HG02763 (cell line): ENCODE measurements at regions not wholly inside any gene's neighbourhood (a gene's known extent, or its start where the extent isn't known, plus 50 kb on each side); places are given as distances from the start of the nearest gene placed in this dataset.
"Not testable (repeated sequence)": the region's sequence is repeated elsewhere in the genome, so short reads cannot be mapped to it uniquely, and the experiment has no call there.

Source experiments
- ATAC-seq: cut with Tn5 transposase; IDR thresholded peaks from one replicate; pipeline ENCODE4 v1.9.1; 2021; ENCODE audit warnings: mild to moderate bottlenecking, moderate library complexity; ENCODE audit not compliant: unreplicated experiment

DNA sequence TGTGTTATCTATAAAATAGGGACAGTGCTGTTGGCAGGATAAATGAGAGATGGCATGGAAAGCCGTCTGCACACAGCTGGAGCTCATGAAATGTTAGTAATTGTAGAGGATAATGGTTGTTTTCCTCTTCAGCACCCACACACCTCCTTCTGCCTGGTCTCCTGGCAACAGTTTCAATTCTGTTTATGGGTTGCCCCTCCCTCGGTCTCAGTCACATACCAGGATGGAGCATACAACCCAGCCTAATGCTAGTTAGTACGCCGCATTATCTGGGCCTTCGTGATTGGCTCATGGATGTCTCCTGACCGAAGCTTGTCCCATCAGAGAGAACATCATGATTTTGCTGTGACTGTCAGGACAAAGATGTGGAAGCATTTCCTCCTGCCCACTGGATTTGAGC, 126.2 kb upstream of the WSCD1 start:
- ATAC-seq: no peak

DNA sequence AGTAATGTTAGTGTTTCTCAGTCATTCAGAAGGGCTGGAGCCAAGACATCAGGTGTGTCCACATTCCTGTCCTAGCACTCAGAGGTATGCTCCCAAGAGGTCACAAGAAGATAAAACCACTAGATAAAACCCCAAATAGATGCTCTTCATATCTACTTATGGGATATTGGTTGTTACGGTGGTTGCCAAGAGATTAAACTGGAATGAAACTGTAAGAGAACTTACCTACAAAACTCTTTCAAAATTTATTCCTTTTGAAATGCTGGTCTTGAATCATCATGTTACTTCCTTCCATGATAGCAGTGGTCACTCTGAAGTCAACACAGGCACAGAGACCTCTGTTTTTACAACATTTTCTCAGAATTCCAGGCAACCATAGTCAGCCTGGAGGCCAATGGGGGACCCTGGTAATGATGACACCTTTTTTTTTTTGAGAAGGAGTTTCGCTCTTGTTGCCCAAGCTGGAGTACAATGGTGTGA, 122.4 kb upstream of the WSCD1 start:
- ATAC-seq: no peak

DNA sequence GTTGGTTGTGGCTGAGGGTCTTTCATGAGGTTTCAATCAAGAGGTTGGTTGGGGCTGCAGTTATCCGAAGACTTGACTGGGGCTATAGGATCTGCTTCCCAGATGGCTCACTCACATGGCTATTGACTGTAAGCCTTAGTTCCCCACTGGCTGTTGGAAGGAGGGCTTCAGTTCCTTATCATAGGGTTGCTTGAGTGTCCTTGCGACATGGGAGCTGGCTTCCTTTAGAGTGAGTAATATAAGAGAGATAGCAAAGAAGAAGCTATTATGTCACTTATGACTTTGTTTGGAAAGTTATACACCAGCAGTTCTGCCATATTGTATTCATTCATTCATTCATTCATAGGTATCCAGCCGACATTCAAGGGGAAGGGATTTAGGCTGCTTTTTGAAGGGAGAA, 121.4 kb upstream of the WSCD1 start:
- ATAC-seq: no peak

DNA sequence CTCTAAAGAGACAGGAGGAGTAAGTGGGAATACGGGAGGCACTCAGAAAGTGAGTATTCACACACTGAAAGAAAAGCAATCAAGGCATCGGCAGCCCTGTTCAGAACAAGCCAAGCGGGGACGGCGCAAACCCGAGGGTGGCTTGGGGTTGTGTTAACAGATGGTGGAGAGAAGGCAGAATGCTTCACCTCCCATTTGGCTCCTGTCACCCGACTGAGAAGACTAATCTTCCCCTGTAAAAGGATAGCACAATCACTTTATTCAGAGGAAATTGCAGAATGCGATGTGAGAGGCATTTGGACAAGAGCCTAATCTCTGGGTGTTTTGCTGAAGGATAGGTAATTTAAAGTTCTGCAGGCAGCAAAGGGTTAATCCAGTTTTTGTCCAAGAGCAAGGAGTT, 119.3 kb upstream of the WSCD1 start:
- ATAC-seq: no peak

DNA sequence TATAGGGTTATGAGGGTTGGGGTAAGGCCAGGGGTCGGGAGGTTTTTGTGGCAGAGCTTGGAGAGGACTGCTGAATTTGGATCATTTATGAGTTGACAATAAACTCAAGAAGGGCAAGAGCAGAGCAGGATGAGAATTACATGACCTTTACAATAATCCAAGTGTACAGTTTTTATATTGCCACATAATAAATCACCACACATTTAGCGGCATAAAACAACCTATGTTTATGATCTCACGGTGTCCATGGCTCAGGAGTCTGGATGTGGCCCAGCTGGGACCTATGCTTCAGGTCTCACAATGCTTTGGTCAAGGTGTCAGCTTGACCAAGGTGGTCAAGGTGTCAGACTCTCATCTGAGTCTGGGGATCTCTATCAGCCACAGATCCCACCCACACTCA, 118.3 kb upstream of the WSCD1 start:
- ATAC-seq: no peak

DNA sequence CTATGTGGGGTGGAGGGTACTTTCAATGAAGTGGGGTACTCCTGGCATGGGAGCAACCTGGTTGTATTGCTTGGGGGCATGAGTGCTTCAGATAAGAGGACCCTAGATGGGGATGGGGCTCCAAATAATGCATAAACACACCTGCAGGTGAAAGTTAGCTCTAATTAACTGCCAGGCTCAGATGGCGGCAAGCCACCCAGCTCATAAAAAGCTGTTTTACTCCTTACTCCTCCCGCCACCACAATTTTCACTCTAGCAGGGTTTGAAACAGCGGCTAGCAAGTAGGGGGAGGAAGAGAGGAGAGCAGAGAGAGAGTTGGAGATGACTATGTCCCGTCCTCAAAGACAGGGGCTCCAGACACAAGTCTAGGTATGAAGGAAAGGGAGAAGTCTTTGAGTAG, 117.7 kb upstream of the WSCD1 start:
- ATAC-seq: no peak

DNA sequence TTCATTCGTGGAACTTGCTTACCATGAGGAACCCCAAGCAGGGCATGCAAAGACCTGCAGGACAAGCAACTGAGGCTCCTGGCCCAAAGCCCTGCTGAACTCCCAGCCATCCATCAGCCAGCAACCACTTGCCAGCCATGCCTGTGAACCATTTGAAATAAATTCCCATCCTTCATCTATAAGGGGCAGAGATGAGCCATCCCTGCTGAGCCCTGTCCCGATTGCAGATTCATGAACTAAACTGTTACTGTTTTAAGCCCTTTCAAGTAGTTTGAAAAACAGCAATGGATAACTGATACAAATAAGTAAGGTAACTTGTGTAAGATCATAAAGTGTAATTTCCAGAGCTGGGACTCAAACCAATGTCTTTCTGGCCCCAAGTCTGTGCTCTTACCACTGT, 114.4 kb upstream of the WSCD1 start:
- ATAC-seq: no peak

DNA sequence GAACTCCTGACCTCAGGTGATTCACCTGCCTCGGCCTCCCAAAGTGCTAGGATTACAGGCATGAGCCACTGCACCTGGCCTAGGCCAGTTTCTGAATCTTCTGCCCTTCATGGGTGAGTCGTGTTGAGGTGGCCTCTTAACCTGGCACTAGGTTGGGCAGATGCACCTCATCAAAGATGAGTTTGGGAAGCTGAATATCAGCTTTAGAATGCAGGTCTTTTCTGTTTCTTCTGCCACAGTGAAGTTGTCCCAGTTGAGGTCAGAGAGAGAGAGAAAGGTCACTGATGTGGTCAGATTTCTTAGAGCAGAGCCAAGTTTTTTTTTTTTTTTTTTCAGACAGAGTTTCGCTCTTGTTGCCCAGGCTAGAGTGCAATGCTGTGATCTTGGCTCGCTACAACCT, 111.3 kb upstream of the WSCD1 start:
- no peak for ATAC-seq

DNA sequence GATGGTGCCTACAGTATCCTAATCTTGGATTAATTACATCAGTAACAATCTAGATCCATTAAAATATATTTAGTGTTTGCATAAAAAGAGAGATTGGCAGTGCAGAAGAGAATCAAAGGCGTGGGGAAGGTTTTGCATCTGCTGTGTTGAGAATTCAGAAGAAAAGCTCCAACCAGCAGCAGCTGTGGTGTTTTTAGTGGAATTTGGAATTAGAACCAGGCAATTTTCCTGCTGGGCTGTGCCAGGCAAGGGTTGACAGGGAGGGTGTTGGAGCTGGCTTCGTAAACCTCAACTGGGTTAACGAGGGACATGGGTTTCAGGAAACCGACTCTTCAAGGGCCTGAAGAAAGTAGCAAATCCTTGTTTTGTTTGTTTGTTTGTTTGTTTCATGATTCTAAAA, 107.8 kb upstream of the WSCD1 start:
- no peak for ATAC-seq

DNA sequence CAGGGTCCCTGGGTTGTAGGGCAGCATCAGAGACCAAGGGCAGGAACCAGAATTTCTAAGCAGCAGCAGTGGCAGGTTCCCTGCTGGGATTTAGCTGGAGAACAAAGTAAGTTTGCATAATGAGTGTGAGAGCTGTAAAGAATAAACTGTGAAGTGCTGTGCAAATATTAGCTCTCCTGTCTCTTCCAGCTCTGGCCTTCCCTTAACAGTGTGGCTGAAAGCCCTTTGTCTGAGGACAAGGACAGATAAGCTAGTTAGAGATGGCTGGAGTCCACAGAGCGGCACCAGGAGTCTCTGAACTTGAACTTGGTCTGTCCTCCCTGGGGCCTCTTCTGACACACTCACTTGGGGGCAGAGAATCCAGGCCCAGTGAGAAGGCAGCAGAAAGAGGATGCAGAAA, 98.2 kb upstream of the WSCD1 start:
- ATAC-seq: no peak

DNA sequence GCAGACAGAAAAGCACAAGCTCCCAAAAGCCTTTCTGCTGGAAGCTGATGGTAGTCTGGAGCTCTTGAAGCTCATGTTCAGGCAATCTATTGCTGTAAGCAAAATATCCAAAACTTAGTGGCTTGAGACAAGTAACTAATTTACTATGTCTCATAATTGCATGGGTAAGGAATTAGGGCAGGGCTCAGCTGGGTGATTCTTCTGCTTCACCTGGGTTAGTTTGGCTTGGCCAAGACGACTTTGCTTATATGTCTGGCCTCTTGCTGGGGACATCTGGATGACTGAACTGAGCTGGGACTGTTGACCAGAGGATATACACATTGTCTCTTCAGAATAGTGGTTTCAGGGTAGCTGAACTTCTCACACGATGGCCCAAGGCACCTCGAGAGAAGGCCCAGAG, 96.8 kb upstream of the WSCD1 start:
- no peak for ATAC-seq

DNA sequence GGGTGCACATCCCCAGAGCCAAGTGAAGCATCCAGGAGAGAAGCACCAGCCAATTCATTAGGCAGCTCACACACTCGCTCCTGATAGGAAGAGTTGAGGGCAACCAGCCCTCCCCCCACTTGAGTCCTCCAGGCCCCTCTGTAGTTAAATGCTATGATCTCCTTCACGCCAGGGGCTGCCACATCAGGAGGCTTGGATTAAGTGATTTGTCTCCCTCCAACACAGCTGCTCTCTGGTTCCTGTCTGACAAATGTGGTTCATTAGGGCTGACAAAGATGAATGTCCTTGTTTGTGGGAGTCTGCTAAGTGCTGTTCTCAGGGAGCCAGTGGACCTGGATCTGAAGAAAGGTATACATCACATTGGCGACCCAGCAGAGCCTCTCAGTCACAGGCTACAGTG, 94.5 kb upstream of the WSCD1 start:
- ATAC-seq: no peak

DNA sequence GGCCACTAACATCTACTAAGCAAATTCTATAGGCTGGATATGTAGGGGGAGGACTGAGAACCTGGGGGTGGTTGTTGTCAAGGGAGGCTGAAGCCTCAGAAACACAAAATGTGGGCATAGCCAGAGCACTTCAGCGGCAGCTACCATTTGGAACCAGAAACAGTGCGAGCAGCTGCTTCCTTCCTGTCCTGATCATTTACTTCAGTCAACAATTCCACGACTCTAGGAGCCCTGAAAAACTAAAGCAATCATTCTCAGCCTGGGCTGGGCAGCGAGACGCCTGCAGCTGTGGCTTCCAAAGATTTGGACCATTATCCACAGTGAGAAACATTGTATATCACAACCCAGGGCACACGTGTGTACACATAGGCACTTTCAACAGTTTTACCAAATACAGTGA, 93.9 kb upstream of the WSCD1 start:
- ATAC-seq: no peak

DNA sequence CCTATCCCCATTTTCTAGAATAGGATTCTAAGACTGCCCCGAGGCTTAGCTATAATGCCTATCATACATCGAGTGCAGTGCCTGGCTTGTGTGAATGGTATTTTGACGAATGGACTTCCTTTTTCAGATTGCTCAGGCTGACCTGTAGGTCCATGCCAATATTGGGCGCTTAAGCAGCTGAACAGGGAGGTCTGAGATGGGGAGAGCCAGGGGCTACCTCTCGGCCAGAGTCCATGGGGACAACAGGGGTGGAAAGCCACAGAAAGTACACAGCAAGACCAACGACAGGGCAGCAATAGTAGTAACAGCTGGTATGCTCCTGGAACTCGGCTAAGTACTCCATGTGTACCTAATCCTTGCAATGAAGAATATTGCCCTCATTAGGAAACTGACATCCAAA, 91.7 kb upstream of the WSCD1 start:
- ATAC-seq: no peak

DNA sequence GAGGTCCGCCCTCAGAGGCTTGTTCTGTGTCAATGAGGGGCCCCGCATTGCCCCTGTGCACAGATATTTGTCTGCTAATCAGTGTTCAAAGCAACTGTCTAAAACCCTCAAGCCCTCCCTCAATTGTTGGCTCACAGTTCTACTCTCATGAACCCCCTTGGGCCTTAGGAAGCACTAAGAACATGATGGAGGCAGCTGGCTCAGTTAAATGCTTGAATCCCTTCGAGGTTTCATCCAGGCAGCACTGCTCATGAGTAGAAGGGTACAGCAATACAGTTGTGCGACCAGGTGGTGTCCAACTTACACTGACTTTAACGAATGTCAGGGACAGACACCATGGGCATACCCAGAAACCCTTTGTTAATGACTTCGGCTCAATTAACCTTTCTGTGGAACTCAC, 89.2 kb upstream of the WSCD1 start:
- no peak for ATAC-seq

DNA sequence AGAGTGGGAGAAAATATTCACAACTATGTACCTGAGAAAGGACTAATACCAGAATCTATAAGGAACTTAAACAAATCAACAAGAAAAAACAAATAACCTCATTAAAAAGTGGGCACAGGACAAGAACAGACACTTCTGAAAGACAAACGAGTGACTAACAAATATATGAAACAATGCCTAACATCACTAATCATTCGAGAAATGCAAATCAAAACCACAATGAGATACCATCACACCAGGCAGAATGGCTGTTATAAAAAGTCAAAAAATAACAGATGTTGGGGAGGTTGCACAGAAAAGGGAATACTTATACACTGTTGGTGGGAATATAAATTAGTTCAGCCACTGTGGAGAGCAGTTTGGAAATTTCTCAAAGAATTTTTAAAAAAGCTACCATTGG, 83.5 kb upstream of the WSCD1 start:
- no peak for ATAC-seq

DNA sequence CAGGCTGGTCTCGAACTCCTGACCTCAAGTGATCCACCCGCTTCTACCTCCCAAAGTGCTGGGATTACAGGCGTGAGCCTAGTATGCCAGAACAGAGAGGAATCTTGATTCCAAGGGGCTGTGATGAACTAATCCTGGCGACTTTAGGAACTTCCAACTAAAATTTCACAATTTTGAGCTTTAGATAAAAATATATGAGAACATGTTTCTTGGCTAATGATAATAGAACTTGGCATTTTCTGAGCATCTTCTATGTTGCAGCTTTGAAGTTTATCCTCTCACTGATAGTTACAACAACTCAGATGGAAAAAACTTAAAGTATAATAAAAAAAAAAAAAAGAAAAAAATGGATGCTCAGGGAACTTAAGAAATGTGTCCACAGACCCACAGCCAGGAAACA, 69.8 kb upstream of the WSCD1 start:
- ATAC-seq: no peak

DNA sequence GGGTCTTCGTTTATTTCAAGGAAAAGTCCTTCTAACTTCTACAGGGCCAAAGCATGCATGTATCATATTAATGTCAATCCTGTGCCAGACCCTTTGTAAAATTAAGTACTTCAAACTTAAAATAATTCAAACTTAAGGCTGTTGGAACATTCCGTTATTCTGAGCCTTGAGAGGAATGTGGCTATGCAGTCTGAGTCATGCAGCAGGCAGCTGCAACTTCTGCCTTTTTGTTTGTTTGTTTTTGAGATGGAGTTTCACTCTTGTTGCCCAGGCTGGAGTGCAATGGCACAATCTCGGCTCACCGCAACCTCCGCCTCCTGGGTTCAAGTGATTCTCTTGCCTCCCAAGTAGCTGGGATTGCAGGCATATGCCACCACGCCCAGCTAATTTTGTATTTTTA, 67.0 kb upstream of the WSCD1 start:
- ATAC-seq: not testable (repeated sequence)

DNA sequence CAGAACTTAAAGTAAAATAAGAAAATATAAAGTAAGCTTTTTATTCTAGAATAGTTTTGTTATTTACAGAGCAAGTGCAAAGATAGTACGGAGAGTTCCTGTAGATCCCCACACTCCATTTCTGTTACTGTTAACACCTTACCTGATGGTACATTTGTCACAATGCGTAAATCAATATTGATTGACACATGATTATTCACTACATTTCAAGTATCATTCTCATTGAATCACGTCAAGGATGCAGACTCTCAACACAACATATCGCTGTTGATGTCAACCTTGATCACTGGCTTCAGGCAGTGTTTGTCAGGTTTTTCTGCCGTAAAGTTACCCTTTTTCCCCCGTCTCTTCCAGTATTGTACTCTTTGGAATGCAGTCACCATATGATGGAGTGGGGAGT, 64.2 kb upstream of the WSCD1 start:
- no peak for ATAC-seq

DNA sequence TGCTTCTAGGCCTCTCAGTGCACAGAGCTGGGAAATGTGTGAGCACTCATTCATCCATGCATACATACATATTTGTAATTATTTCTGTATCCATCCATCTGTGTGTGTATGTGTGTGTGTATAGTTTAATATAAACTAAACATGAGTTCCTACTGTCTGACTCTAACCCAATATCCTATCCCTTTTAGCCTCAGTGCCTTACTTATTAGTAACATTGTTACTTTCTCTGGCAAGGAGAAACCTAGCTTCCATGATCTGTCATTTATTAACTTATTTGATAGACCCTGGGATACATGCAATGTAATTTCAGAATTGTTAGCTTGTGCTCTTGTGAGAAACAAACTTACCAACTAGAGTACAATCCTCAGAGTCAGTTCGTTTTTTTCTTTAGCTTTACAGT, 59.0 kb upstream of the WSCD1 start:
- no peak for ATAC-seq

DNA sequence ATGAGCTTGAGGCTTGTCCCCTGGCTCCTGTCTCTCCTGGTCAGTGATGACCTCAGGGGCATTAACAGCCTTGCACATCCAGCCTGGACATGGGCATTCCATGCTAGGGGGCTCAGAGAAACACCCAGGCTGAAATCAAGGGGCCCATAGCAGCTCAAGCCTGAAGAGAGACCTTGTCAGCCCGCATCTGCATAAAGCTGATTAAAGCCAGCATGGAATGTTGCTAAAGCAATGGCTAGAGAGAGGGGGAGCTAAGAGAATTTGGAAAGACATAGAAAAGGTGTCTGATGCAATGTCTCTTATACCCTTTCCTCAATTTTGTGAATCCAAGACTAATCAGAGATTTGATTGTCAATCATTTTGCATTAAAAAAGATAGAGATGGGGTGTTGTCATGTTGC, 51.4 kb upstream of the WSCD1 start:
- ATAC-seq: no peak

DNA sequence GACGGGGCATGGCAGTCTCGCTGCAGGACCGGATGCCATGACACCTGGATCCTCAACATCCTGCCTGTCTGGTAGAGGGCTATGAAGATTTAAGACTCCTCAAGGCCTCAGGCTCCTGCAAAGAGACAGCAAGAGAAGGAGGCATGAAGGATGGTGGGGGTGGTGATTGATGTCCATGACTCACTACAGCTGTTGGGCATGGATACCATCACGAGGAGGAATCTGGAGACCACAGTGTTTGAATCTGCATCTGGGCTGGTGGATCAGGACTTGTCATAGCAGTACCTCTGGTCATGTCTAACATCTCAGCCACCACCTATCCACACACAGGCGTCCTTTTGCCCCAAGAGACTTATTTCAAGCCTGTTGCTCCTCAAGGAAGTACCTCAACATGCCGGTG, 50.2 kb upstream of the WSCD1 start:
- no peak for ATAC-seq

DNA sequence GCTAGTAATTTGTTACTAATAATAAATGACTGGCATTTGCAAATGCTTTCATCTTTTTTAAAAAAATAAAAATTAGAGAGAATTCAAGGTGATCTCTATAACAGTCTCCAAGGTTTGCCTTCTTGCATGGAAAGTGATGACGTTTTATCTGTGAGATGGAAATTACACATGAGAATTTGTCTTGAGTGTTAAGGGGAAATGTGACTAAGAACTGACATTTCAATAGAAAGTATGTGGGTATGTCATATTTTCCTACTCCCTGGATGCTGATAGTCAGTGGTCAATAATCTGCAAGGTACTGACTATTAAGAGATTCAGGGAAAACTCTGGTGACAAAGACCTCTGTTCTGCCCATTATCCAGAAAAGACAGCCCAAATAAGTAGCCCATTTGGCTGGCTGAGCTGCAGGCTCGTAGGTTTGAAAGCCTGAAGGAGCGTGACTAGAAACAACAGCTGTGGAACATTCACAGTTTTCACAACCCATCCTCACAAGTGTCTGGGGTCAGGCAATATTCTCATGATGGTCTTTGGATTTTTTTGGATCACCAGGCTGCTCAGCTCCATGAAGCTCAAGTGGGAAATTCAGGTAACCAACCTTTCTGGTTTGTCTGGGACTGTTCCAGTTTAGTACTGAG, 49.7 kb upstream of the WSCD1 start:
- no peak for ATAC-seq
